Activated T-helper 1 cell treated with anti-CD3 and anti-CD28 coated beads, Interleukin-2, amount 50 U/mL, for 16 hours (primary cell): ENCODE measurements at regions not wholly inside any gene's neighbourhood (a gene's known extent, or its start where the extent isn't known, plus 50 kb on each side); places are given as distances from the start of the nearest gene placed in this dataset.

ENCODE experiments used
- DNase-seq, 2 donors: peaks; one replicate each; pipeline ENCODE4 v3.0.0-alpha.2; 2020; ENCODE audit warnings: low read depth in 1 of 2, low spot score in 1 of 2

DNA sequence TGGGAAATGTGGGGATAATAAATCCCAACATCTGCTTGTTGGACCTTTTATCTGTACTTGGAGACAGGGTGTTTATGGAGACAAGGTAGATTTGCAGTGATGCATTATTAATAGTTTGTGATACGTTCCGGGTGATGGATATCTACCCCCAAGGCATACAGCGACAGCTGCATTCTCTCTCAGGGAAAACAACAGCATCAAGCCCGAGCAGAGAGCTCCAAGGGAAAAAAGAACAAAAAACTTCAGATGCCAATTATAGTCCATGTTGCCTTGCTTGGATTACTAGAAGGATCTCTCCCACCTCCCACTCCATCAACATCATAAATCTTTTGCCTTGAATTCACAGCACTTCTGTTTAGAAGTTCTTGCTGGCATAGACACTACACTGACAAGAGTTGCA, 187.5 kb upstream of the CDH11 start:
- no peak for DNase-seq

- no peak for DNase-seq
These were observed 186.6 kb upstream of the CDH11 start for GRCh38 chr16:65308506-65308905.

GRCh38 chr16:65307286-65307685, 185.4 kb upstream of the CDH11 start:
- DNase-seq, result no peak

GRCh38 chr16:65306722-65307121, 184.9 kb upstream of the CDH11 start:
- DNase-seq, result no peak

DNA sequence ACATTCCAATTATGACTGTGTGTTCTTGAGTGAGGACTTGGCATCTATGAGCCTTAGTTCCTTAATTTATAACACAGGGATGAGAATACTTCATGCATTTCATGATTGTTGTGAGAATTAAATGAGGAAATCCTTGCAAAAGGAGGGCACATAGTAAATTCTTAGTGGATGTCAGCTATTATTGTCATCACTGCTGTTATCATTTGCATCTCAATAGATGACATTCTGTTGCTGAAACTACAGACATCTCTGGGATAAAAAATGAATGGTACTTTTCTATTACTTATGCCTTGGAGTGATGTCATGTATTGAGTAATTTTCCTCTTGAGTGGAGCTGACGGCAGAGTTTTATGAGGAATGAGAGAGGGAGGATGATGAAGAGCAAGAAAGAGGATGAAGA, 184.4 kb upstream of the CDH11 start:
- no peak for DNase-seq

DNA sequence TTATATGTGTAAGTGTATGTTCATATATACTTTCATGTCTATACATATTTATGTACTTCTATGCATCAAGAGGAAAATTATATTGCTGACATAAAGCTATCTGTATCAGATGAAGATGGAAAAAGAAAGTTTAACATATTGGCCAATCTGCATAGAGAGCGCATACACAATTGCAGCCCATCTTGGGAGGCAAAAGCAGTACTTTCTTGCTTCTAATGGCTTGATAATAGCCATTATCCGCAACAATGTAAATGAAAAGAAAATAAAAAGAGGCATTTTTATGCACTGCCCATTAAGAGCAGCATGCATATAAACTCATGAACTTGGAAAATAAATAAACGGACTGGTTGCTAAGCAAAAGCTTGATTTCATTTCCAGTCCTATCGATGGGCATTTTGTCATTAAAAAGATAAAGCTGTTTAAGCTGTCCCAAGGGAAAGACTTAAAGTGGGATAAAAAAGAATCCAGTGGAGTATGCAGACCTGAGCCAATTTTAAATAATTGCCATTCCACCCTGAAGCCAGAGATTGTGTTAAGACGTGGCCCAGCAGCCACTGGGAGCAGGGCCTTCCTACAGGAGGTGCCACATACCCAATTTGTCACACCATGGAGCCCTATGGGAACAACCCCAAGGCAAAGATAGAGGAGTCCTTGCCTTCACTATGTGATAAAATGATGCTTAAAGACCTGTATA, 183.6 kb upstream of the CDH11 start:
- DNase-seq, result no peak

GRCh38 chr16:65301029-65301428, 179.2 kb upstream of the CDH11 start:
- DNase-seq, result no peak

DNA sequence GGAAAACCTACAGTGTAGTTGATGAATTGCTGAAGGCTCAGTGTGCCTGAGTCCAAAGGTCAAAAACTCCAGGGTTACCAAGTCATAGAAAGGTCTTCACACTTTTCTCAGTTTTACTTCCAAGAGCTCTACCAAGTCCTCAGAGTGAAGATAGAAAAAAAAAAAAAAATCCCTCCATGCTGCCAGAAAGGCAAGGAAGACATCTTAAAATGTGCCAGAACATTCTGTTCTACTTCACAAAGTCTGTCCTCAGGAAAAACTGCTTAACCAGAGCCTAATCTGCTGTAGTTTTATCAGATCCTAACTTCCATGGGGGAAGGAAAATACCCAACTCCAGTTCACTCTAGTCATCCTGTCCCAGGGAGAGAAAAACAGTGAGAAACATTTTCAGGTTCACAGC, 175.6 kb upstream of the CDH11 start:
- no peak for DNase-seq

DNA sequence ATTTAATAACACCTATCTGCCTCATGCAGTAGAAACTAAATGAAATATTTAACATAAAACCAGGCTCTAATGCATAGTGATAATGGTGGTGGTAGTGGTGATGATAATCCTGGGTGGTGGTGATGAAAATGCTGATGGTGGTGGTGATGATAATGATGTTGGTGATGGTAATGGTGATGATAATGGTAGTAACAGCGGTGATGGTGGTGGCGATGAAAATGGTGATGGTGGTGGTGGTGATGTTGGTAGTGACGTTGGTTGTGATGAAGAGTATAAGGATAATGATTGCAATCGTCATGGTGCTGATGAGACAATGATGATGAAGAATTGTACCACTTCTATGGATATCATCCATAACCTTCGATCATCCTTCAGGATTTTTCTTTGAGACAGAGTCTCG, 173.7 kb upstream of the CDH11 start:
- DNase-seq, result no peak

- no peak for DNase-seq
These were observed 172.8 kb upstream of the CDH11 start for GRCh38 chr16:65294708-65295107.

DNA sequence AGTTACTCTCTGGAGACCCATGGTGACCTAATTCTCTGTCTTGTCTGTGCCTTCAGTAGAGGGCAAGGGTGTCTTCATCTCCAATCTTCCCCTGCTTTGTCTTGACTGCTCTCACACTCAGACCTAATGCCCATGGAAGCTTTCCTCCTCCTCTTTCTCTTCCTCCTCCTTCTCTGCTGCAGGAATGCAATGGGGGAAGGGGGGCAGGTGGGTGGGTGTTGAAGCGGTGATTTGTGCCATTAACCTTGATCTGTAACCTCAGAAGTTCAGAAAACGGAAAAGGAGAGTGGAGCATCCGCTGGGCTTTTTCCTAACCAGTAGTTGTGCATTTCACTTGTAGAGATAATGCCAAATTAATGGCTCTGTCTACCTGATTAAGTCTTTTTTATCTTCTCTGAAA, 172.3 kb upstream of the CDH11 start:
- DNase-seq, result no peak

DNA sequence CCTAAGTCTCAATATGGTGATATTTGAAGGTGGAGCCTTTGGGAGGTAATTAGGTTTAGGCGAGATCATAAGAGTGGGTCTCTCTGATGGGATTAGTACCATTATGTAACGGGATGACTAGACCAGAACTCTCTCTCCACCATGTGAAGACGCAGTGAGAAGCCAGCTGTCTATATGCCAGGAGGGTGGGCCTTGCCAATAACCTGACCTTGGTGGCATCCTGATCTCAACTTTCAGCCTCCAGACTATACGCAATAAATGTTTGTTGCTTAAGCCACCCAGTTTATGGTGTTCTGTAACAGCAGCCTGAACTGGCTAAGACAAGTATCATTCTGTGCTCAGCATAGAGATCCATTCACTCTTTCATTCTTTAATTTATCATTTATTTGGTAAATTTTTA, 167.2 kb upstream of the CDH11 start:
- DNase-seq, result no peak

DNA sequence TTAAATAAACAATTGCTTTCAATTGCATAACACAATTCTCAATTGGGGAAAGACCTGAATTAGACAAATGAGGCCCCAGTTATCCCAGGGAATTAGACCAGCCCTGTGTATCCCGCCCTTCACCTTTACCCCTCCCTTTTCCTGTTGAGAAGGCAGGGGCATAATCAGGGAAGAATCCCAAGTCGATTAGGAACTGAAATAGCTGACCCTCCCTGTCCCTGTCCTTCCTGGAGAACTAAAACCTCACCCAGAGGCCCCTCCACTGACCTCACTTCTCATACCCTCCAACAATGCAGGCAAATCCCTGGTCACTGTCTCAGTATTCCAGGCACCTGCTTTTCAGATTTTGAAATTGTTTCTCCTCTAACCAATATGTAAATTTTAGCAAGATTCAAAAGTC, 165.4 kb upstream of the CDH11 start:
- DNase-seq, result no peak

DNA sequence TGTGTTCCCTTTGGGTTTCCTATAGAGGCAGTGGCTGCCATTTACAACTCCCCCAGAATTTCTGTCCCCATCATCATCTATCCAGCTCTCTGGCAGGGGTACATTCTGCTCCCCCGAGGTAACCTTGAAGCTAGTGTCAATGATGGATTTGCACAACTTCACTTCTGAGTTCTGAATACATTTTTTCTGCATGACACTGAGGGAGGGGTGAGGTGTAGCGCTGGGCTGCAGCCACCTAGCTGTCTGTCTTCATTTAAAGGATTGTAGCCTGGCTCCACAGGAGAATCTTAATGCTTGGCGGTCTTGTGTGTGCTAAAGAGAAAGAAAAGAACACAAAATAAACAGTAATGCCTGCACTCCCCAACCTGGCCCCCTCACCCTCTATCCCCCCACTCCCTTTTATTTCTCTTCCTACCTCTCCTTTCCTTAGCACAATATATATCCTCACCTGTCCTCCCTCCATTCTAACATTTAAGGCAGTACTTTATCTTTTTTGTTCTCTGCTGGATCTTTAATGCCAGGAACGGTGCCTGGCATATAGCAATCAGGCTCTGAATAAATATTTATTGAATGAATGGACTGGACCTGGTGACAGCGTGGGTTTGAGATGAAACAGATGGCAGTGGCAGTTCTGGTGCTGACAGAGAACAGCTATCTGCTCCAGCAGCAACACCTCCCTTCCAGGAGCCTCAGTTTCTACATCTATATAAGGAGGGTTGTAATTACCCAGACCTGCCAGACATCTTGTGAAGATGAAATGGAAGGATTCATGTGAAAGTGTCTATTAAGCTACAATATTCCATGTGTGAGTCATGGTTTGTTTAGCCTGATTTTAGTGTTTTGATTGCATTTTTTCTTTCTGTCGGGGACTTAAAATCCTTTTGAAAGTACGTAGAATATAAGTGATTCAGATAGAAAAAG, 163.5 kb upstream of the CDH11 start:
- DNase-seq, result no peak

- no peak for DNase-seq
These were observed 162.8 kb upstream of the CDH11 start for GRCh38 chr16:65284626-65285025.

DNA sequence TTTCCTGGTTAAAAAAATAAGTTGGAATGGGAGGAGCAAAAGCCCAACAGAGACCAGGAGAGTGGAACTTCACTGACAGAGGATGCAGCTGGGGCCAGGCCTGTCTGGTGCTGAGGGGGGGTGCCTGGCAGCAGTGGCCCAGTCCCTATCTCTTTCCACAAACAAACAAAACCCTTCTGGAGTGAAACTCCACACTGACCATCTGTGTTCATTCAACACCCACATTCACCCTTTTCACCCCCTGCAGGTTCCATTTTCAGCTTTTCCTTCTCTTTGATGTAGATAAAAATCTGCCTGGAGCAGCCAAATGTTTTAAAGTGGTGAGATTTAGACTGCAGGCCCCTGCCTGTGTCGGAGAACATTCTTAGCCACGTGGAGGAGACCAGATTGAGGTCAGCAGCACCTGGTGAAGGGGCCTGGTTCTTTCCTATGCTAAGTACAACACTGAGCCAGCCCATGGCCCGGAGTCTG, 161.4 kb upstream of the CDH11 start:
- no peak for DNase-seq

DNA sequence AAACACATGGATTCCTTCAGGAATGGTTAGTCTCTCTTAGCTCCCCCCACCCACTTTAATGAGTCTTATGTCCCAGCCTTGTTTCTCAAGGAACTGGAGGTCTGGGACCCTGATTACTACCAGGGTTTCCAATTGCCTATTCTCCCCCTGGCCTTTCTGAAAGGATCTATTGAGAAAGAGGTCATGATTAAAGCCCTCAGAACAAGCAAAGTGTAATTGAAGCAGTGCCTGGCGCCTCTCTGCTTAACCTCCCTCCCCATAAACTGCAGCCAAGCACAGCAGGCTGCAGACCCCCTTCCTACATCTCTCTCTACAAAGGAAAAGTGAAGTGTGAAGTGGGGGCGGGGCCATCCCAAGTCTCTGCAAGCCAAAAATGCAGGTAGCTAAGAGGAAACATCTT, 159.7 kb upstream of the CDH11 start:
- no peak for DNase-seq

- no peak for DNase-seq
These were observed 159.1 kb upstream of the CDH11 start for GRCh38 chr16:65280845-65281512.

- DNase-seq, result no peak
These were observed 157.7 kb upstream of the CDH11 start for GRCh38 chr16:65279576-65279975.

DNA sequence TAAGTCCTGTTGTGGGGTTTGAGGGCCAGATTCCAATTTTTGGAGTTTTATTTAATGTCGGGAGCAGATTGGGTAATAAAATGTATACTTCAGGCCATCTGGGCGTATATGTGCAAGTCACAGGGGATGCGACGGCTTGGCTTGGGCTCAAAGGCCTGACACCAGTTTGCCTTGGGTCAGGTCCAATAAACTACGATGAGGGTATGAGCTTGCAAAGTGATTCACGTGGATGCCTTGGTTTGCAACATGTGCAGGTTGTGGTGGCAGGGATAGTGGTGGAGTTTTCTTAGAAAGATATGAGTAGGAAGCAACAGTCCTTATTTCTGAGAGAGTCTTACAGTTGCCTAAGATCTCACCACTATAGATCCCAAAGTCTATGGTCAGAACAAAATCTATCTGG, 157.0 kb upstream of the CDH11 start:
- DNase-seq, result no peak

DNA sequence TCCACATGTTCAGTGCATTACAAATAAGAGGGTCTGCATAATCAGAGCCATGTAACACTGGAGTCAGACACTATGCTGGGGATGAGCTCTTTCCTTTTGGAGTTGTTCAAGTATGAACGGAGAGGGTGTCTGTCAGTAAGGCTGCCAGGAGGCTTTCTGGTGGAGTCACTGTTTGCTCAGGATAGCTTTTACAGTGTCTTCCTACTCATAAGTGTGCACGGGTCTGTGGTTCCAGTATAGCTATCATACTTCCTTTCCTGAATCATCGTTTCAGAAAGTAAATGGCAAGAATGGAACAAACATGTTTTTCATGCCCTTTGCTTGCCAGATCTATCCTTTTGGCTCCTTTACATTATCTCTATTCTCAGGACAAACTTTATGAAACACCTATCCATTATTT, 152.7 kb upstream of the CDH11 start:
- DNase-seq, result no peak
